ENCODE measurements at regions not wholly inside any gene's neighbourhood (a gene's known extent, or its start where the extent isn't known, plus 50 kb on each side); places are given as distances from the start of the nearest gene placed in this dataset.
"Not testable (repeated sequence)": the region's sequence is repeated elsewhere in the genome, so short reads cannot be mapped to it uniquely, and the experiment has no call there.

DNA sequence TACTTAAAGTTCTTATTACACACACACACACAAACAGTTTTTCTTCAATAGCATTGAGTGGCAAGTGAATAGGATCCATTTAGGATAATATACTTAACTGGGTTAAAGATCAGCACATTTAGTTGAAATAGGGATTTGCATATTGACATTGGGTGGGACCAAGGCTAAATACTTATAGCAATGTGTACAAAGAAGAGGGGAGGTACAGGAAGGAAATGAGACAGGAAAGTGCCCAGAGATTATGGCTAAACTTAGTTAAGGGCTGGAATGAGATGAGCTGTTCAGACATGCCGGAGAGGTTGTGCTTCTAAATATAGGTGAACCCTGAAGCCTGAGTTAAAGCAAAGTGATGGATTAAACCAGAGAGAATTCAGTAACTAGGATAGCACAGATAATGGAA, 95.1 kb downstream of the LSMEM1 start:
- DNase-seq (ENCODE audit: low spot score in 2 of 2) (no peak), ATAC-seq (ENCODE audit: low read depth) (no peak)
- Mint-ChIP-seq H3K36me3 (peaks cover 2% of the 10 kb centered on the region), H3K9me3 (peaks cover 8% of the 10 kb centered on the region), H3K27me3 (no peaks in the 10 kb centered on the region), H3K4me3 (no peak overlapping the region), H3K27ac (no peak overlapping the region), H3K4me1 (peaks cover 16% of the 10 kb centered on the region)

DNA sequence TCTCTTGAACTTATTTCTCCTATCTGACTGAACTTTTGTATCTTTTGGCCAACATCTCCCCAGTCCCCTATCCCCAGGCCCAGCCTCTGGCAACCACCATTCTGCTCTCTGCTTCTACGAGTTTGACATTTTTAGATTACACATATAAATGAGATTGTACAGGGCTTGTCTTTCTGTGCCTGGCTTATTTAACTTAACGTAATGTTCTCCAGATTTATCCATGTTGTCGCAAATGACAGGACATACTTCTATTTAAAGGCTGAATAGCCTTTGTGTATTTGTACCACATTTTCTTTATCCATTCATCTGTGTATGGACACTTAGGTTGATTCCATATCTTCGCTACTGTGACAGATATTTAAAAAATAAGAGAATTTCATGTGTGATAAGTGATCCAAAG, 98.6 kb downstream of the LSMEM1 start:
- Mint-ChIP-seq H3K9me3 (peaks cover 8% of the 10 kb centered on the region), H3K4me1 (no peaks in the 10 kb centered on the region), H3K27me3 (no peaks in the 10 kb centered on the region), H3K27ac (no peak overlapping the region), H3K36me3 (peaks cover 2% of the 10 kb centered on the region), H3K4me3 (no peak overlapping the region)
- DNase-seq (ENCODE audit: low spot score in 2 of 2) (no peak), ATAC-seq (ENCODE audit: low read depth) (no peak)

DNA sequence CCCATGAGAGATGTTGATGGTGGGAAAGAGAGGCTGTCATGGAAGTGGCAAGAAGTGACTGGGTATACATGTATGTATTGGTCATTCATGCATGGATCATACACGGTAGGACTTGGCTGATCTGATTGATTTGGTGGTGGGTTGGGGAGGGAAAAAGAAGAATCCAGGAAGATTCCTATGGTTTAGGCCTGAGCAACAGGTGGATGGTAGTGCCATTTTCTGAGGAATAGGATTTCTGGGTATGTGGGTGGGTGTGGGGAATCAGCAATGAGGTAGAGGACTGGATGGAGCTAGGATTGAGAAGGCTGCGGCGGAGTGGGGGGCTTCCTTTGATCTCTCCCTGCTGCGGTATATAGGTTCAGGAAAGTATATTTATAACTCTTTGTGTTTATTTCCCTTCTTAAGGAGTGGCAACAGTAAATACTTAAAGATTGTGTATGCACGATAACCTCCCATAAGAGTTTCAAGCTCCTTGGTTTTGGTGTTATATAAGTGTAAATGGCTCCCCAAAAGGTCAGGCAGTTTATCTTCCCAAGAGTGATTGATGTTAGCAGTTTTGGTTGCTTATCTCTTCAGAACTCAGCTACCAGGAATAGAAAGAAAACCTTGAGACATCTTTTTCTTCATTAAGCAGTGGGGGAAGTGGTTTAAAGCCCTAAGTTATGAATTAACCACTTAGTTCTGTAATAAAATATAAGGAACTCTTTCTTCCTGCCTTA, 100.1 kb downstream of the LSMEM1 start:
- no peak overlapping the region for H3K27ac Mint-ChIP-seq
- H3K4me1 Mint-ChIP-seq: no peaks in the 10 kb centered on the region
- peaks cover 6% of the 10 kb centered on the region for H3K9me3 Mint-ChIP-seq
- H3K27me3 Mint-ChIP-seq: no peaks in the 10 kb centered on the region
- no peak overlapping the region for H3K4me3 Mint-ChIP-seq
- H3K36me3 Mint-ChIP-seq: no peaks in the 10 kb centered on the region
- DNase-seq (ENCODE audit: low spot score in 2 of 2) (no peak), ATAC-seq (ENCODE audit: low read depth) (no peak)

DNA sequence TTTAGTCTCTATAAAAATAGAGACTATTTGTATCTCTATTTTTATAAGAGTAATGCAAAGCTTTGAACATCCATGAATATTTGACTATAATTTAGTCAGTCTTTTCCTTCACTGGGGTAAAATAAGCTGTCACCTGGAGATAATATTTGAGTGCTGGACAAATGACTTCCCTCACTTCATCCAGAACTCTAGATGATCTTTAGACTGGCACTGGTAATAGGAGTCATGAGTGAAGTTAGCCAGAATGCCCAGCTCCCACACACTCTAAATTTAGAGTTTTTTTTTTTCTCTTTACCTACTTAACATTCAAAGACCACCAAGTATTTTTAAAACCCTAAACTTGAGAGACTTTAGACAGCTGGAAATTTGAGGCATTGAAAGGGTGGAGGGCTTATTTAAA, 100.7 kb downstream of the LSMEM1 start:
- Mint-ChIP-seq H3K4me1 (no peaks in the 10 kb centered on the region), H3K27me3 (no peaks in the 10 kb centered on the region), H3K4me3 (no peak overlapping the region), H3K9me3 (peaks cover 2% of the 10 kb centered on the region), H3K27ac (no peak overlapping the region), H3K36me3 (no peaks in the 10 kb centered on the region)
- no peak for DNase-seq (ENCODE audit: low spot score in 2 of 2)
- ATAC-seq (ENCODE audit: low read depth): no peak

DNA sequence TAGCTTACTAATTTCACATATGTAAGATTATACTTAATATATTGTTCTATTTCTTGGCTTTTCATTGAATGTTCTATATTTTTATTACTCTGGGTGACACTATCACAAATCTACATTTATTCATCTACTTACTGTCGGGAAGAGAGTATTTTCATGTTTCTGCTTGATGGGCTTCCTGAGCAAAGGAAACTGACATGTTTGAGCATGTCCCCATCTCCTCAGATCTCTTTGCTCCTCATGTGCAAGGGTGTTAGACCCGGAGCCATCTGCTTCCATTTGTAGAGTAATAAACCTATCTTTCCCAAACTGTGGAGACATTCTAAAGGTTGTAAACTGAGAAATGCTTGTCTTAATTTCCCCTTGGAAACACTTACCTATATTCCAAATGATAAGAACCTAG, 103.5 kb downstream of the LSMEM1 start:
- no peak overlapping the region for H3K4me3 Mint-ChIP-seq
- ATAC-seq (ENCODE audit: low read depth): no peak
- no peaks in the 10 kb centered on the region for H3K36me3 Mint-ChIP-seq
- no peak overlapping the region for H3K27ac Mint-ChIP-seq
- H3K27me3 Mint-ChIP-seq: no peaks in the 10 kb centered on the region
- no peaks in the 10 kb centered on the region for H3K9me3 Mint-ChIP-seq
- no peaks in the 10 kb centered on the region for H3K4me1 Mint-ChIP-seq
- no peak for DNase-seq (ENCODE audit: low spot score in 2 of 2)

DNA sequence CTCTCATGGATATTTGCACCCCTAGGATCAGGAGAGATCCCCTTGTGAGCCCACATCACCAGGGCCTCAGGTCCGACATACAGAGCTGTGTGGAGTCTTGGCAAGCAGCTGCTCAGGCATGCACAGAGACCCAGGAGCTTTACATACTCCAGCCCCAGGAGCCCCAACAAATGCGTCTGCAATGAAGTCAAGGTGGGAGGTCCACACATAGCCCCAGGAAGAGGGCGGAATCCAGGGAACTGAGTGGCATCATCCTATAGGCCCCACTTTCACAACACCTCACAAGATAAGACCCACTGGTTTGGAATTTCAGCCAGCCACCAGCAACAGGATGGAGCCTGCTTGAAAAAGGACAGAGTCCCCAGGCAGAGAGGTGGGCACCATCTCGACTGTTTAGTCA, 106.7 kb downstream of the LSMEM1 start:
- Mint-ChIP-seq H3K4me3 (no peak overlapping the region), H3K27ac (no peak overlapping the region), H3K4me1 (no peaks in the 10 kb centered on the region), H3K36me3 (no peaks in the 10 kb centered on the region), H3K9me3 (no peaks in the 10 kb centered on the region), H3K27me3 (no peaks in the 10 kb centered on the region)
- no peak for DNase-seq (ENCODE audit: low spot score in 2 of 2)
- no peak for ATAC-seq (ENCODE audit: low read depth)

DNA sequence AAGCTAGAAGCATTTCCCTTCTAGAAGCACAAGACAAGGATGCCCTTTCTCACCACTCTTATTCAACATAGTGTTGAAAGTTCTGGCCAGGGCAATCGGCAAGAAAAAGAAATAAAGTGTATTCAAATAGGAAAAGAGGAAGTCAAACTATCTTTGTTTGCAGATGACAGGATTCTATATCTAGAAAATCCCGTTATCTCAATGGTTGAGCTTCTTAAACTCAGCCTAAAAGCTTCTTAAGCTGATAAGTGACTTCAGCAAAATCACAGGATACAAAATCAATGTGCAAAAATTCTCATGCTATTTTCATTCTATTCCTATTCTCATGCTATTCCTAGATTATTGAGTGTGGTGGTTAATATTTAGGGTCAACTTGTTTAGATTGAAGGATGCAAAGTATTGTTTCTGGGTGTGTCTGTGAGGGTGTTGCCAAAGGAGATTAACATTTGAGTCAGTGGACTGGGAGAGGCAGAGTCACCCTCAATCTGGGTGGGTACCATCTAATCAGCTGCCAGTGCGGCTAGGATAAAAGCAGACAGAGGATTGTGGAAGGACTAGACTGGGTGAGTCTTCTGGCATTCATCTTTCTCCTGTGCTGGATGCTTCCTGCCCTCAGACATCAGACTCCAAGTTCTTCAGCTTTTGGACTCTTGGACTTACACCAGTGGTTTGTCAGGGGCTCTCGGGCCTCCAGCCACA, 111.9 kb downstream of the LSMEM1 start:
- DNase-seq (ENCODE audit: low spot score in 2 of 2); H3K4me3 Mint-ChIP-seq; H3K9me3 Mint-ChIP-seq; H3K27me3 Mint-ChIP-seq; H3K4me1 Mint-ChIP-seq; H3K27ac Mint-ChIP-seq; ATAC-seq (ENCODE audit: low read depth); H3K36me3 Mint-ChIP-seq: not testable (repeated sequence)

DNA sequence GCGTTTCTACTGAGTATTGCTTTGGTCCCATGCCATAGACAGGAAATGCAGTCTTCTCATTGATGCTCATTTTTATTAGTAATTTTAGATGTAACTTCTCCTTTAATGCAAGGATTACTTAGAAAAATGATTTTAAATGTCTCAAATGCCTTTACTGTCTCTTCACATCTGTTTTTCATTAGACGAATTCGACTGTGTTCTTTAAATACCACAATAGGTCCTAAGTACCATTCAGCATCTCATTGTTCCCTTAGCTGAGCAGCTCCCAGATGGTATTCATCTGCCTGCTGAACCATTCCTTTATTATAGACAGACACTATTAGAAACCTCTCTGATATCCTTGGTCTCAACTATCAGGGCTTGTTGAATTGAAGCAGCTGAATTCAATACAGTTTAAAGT, 113.6 kb downstream of the LSMEM1 start:
- Mint-ChIP-seq H3K4me3 (no peak overlapping the region), H3K27me3 (no peaks in the 10 kb centered on the region), H3K4me1 (no peaks in the 10 kb centered on the region), H3K36me3 (no peaks in the 10 kb centered on the region), H3K27ac (no peak overlapping the region), H3K9me3 (no peaks in the 10 kb centered on the region)
- DNase-seq (ENCODE audit: low spot score in 2 of 2) (no peak), ATAC-seq (ENCODE audit: low read depth) (no peak)

DNA sequence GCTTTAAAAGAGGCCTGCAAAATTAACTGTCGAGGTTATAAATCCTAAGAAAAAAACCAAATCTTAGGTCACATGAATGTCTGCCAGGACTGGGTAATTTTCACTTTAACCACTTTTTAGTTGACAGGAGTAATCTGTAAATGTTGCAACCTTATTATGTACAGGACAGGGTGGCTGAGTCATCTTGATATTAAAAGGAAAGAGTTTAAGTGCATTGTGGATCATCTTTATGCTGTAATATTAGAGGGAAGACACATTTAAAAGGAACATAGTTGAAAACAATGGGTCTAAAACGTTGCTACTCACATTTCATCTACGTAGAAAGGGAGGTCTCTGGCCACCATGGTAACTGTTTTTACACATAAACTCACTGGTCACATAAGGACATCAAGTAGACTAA, 115.5 kb downstream of the LSMEM1 start:
- DNase-seq (ENCODE audit: low spot score in 2 of 2) (no peak), ATAC-seq (ENCODE audit: low read depth) (no peak)
- no peak overlapping the region for H3K27ac Mint-ChIP-seq
- H3K27me3 Mint-ChIP-seq: no peaks in the 10 kb centered on the region
- H3K4me1 Mint-ChIP-seq: no peaks in the 10 kb centered on the region
- no peaks in the 10 kb centered on the region for H3K9me3 Mint-ChIP-seq
- H3K36me3 Mint-ChIP-seq: no peaks in the 10 kb centered on the region
- no peak overlapping the region for H3K4me3 Mint-ChIP-seq

DNA sequence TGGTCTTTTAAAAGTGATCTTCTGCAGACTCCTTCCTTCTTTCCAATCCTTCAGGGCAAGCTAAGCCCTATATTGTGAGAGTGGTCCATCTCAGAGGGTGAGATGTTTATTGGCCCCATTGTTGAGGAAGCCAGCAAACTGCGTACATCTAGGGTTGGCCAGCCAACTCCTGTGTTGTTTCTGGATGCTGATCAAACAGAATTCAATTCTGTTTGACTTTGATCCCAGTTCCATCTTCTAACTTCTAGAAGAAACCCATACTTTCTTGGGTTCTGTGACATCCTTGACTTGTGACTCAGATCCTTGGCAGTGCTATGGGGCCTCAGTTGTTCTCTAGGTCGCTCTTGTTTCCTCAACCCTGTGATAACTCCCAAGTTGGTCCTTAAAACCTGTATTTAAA, 116.2 kb downstream of the LSMEM1 start:
- H3K27me3 Mint-ChIP-seq: no peaks in the 10 kb centered on the region
- H3K36me3 Mint-ChIP-seq: no peaks in the 10 kb centered on the region
- ATAC-seq (ENCODE audit: low read depth) (no peak), DNase-seq (ENCODE audit: low spot score in 2 of 2) (no peak)
- H3K4me3 Mint-ChIP-seq: no peak overlapping the region
- no peak overlapping the region for H3K27ac Mint-ChIP-seq
- no peaks in the 10 kb centered on the region for H3K4me1 Mint-ChIP-seq
- no peaks in the 10 kb centered on the region for H3K9me3 Mint-ChIP-seq

DNA sequence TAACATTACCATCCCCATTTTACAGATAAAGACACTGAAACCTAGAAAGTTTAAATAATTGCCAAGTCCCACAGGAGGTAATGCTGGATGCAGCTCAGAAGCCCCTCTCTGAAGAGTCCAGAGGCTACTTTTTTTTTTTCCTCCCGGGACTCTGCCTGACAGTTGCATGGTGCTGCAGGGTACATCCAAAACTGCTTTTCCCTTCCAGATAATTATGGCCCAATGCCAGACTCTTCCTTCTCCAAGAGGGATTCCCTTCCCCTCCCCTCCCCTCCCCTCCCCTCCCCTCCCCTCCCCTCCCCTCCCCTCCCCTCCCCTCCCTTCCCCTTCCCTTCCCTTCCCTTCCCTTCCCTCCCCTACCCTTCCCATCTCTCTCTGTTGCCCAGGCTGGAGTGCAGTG, 122.9 kb downstream of the LSMEM1 start:
- H3K36me3 Mint-ChIP-seq: no peaks in the 10 kb centered on the region
- no peak overlapping the region for H3K4me3 Mint-ChIP-seq
- H3K4me1 Mint-ChIP-seq: no peaks in the 10 kb centered on the region
- no peaks in the 10 kb centered on the region for H3K9me3 Mint-ChIP-seq
- DNase-seq (ENCODE audit: low spot score in 2 of 2): no peak
- no peak for ATAC-seq (ENCODE audit: low read depth)
- H3K27me3 Mint-ChIP-seq: peaks cover 2% of the 10 kb centered on the region
- no peak overlapping the region for H3K27ac Mint-ChIP-seq

DNA sequence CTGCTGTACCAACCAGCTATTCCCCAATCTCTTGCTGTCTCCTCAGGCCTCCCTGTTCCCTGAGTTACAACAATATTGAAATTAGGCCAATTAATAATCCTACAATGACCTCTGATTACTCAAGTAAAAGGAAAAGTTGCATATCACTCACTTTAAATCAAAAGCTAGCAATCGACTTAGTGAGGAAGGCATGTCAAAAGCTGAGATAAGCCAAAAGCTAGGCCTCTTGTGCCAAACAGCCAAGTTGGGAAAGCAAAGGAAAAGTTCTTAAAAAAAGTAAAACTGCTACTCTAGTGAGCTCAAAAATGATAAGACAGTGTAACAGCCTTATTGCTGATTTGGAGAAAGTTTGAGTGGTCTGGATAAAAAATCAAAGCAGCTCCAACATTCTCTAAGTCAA, 129.8 kb downstream of the LSMEM1 start:
- peaks cover 2% of the 10 kb centered on the region for H3K27me3 Mint-ChIP-seq
- no peak overlapping the region for H3K27ac Mint-ChIP-seq
- ATAC-seq (ENCODE audit: low read depth) (no peak), DNase-seq (ENCODE audit: low spot score in 2 of 2) (no peak)
- H3K9me3 Mint-ChIP-seq: no peaks in the 10 kb centered on the region
- H3K4me1 Mint-ChIP-seq: no peaks in the 10 kb centered on the region
- no peaks in the 10 kb centered on the region for H3K36me3 Mint-ChIP-seq
- H3K4me3 Mint-ChIP-seq: no peak overlapping the region

DNA sequence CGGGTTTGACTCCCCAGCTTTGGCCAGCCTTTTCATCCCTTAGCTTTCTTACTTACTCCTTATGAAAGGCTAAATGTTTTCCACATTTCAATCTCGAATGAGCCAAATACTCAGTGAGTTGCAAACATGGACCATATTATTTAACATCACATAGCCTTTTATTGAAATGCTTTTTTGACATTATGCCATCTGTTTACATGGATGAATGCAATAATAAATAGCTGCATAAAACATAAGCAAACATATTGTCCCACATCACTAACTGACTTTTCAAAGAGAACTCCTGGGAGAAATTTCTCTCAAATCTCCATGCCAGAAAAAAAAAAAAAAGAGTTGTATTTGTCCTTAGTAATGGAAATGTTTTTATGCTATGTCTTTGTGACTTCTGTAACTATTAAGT, 134.9 kb downstream of the LSMEM1 start:
- Mint-ChIP-seq H3K4me1 (no peaks in the 10 kb centered on the region), H3K36me3 (no peaks in the 10 kb centered on the region)
- DNase-seq (ENCODE audit: low spot score in 2 of 2): no peak

DNA sequence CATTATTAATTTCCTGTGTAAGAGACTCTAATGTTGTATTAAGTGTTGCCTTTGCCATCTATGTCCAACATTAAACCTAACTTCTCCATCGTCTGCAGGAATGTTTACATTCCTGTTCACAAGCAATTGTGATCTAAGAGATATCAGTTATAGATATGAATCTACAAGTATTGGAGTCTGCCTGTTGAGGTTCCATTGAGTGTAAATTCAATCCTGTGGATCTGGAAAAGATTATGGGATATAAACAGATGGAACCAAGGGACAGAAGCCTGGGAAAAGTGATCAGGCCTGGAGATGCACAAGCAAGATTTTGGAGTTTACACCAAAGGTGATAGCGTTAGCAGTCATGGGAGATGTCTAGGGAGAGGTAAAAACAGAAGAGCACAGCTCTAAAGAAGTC, 135.5 kb downstream of the LSMEM1 start:
- ATAC-seq (ENCODE audit: low read depth) (no peak), DNase-seq (ENCODE audit: low spot score in 2 of 2) (no peak)
- no peaks in the 10 kb centered on the region for H3K9me3 Mint-ChIP-seq
- H3K27ac Mint-ChIP-seq: no peak overlapping the region
- no peaks in the 10 kb centered on the region for H3K4me1 Mint-ChIP-seq
- peaks cover 6% of the 10 kb centered on the region for H3K27me3 Mint-ChIP-seq
- H3K36me3 Mint-ChIP-seq: no peaks in the 10 kb centered on the region
- no peak overlapping the region for H3K4me3 Mint-ChIP-seq

More for the DNA sequence above, 134.9 kb downstream of the LSMEM1 start:
- ATAC-seq (ENCODE audit: low read depth): no peak
- Mint-ChIP-seq H3K27ac (no peak overlapping the region), H3K27me3 (peaks cover 6% of the 10 kb centered on the region), H3K9me3 (no peaks in the 10 kb centered on the region), H3K4me3 (no peak overlapping the region)

DNA sequence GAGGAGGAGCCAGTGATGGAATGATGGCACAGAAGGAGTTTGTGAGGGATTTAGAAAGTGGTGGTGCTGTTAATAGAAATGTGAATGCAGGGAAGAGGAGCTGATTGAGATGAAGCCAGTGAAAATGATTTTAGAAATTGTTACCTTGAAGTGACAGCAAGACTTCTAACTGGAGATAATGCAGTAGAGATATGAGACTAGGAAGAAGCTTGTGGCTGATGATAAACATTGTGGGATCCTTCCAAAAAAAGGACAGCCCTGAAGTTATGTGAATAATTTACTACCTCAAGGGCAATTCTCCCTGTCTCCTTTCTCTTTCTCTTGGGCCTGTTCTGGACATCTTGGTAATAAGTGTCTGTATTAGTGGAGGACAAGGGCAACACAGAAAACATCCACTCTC, 138.6 kb downstream of the LSMEM1 start:
- Mint-ChIP-seq H3K27ac (no peak overlapping the region), H3K9me3 (peaks cover 2% of the 10 kb centered on the region), H3K4me3 (no peak overlapping the region), H3K4me1 (no peaks in the 10 kb centered on the region), H3K36me3 (no peaks in the 10 kb centered on the region), H3K27me3 (peaks cover 9% of the 10 kb centered on the region)
- DNase-seq (ENCODE audit: low spot score in 2 of 2) (no peak), ATAC-seq (ENCODE audit: low read depth) (no peak)
